Loucy (cell line): ENCODE measurements at regions not wholly inside any gene's neighbourhood (a gene's known extent, or its start where the extent isn't known, plus 50 kb on each side); places are given as distances from the start of the nearest gene placed in this dataset.

Experiments
- EZH2phosphoT487 ChIP-seq: fragments of 200-600 bp; IDR thresholded peaks from 2 replicates; pipeline ENCODE4 v1.6.1; 2018; ENCODE audit warnings: antibody characterized with exemption, mild to moderate bottlenecking, moderate library complexity, borderline replicate concordance
- TF ChIP-seq, protein P1 (sequence below): fragments of 200-600 bp; sonication (generic); conservative IDR thresholded peaks from 2 replicates; pipeline ENCODE4 v1.5.1; 2014; ENCODE audit warnings: mild to moderate bottlenecking, antibody characterized with exemption, low read length

DNA sequence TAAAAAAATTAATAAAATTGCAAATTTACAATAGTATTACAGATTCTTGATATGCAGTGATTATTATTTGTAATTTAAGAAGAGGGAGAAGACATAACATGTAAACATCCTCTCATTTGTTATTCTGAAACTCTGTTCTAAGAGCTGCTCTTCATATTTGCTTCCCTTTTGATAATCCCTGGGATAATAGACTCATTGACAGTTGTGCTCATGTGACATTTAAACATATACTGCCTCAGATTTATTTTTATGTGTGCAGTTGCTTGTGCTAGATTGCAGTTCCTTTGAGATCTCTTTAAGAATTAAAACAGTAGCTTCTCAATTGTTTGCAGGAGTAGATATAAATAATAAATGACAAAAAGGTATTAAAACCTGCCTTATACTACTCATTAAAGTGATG lies 605.1 kb upstream of the CNTNAP5 start:
- TF ChIP-seq, protein P1, sequence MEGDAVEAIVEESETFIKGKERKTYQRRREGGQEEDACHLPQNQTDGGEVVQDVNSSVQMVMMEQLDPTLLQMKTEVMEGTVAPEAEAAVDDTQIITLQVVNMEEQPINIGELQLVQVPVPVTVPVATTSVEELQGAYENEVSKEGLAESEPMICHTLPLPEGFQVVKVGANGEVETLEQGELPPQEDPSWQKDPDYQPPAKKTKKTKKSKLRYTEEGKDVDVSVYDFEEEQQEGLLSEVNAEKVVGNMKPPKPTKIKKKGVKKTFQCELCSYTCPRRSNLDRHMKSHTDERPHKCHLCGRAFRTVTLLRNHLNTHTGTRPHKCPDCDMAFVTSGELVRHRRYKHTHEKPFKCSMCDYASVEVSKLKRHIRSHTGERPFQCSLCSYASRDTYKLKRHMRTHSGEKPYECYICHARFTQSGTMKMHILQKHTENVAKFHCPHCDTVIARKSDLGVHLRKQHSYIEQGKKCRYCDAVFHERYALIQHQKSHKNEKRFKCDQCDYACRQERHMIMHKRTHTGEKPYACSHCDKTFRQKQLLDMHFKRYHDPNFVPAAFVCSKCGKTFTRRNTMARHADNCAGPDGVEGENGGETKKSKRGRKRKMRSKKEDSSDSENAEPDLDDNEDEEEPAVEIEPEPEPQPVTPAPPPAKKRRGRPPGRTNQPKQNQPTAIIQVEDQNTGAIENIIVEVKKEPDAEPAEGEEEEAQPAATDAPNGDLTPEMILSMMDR = no peak
- TF ChIP-seq EZH2phosphoT487 = no peak
